ENCODE measurements at regions not wholly inside any gene's neighbourhood (a gene's known extent, or its start where the extent isn't known, plus 50 kb on each side); places are given as distances from the start of the nearest gene placed in this dataset.
"Not testable (repeated sequence)": the region's sequence is repeated elsewhere in the genome, so short reads cannot be mapped to it uniquely, and the experiment has no call there.

GRCh38 chr10:33965795-33966581 lies 631.5 kb upstream of the NRP1 start:
- DNase-seq (ENCODE audit: low read depth, low spot score), result no peak
- Histone ChIP-seq H3K9me3 (ENCODE audit: insufficient read depth, low read length) (no peaks in the 10 kb centered on the region), H3K4me1 (ENCODE audit: insufficient read depth, insufficient read length) (no peaks in the 10 kb centered on the region), H3K9ac (ENCODE audit: insufficient read length, low read depth) (no peak overlapping the region), H3K27me3 (ENCODE audit: insufficient read depth, insufficient read length) (no peaks in the 10 kb centered on the region), H3K4me3 (ENCODE audit: insufficient read length, low read depth) (no peak overlapping the region), H3K36me3 (ENCODE audit: insufficient read depth, insufficient read length, low read length) (no peaks in the 10 kb centered on the region)
- no peak for TF ChIP-seq ZNF274 (IDR thresholded peaks at IDR 0.05; ENCODE audit: low read depth, low read length)
- TF ChIP-seq SUZ12 (IDR thresholded peaks at IDR 0.05; ENCODE audit: extremely low read depth, insufficient read depth, insufficient read length), result no peak
- TF ChIP-seq YY1 (IDR thresholded peaks at IDR 0.05; ENCODE audit: insufficient read depth, insufficient read length), result no peak

- no peak overlapping the region for H3K9ac ChIP-seq (ENCODE audit: insufficient read length, low read depth)
- H3K27me3 ChIP-seq (ENCODE audit: insufficient read depth, insufficient read length), result no peaks in the 10 kb centered on the region
- H3K4me3 ChIP-seq (ENCODE audit: insufficient read length, low read depth), result no peak overlapping the region
- no peaks in the 10 kb centered on the region for H3K36me3 ChIP-seq (ENCODE audit: insufficient read depth, insufficient read length, low read length)
- no peaks in the 10 kb centered on the region for H3K9me3 ChIP-seq (ENCODE audit: insufficient read depth, low read length)
- no peaks in the 10 kb centered on the region for H3K4me1 ChIP-seq (ENCODE audit: insufficient read depth, insufficient read length)
- no peak for TF ChIP-seq YY1 (IDR thresholded peaks at IDR 0.05; ENCODE audit: insufficient read depth, insufficient read length)
- no peak for TF ChIP-seq SUZ12 (IDR thresholded peaks at IDR 0.05; ENCODE audit: extremely low read depth, insufficient read depth, insufficient read length)
- no peak for TF ChIP-seq ZNF274 (IDR thresholded peaks at IDR 0.05; ENCODE audit: low read depth, low read length)
- DNase-seq (ENCODE audit: low read depth, low spot score), result no peak
Measured at GRCh38 chr10:33963729-33964128, 629.3 kb upstream of the NRP1 start.

GRCh38 chr10:33956322-33956721 lies 621.9 kb upstream of the NRP1 start:
- not testable (repeated sequence) for H3K27me3 ChIP-seq (ENCODE audit: insufficient read depth, insufficient read length); H3K4me1 ChIP-seq (ENCODE audit: insufficient read depth, insufficient read length); H3K9me3 ChIP-seq (ENCODE audit: insufficient read depth, low read length); H3K4me3 ChIP-seq (ENCODE audit: insufficient read length, low read depth); H3K36me3 ChIP-seq (ENCODE audit: insufficient read depth, insufficient read length, low read length); H3K9ac ChIP-seq (ENCODE audit: insufficient read length, low read depth); DNase-seq (ENCODE audit: low read depth, low spot score)

GRCh38 chr10:33955676-33956075 lies 621.2 kb upstream of the NRP1 start:
- Histone ChIP-seq H3K9ac (ENCODE audit: insufficient read length, low read depth) (no peak overlapping the region), H3K4me3 (ENCODE audit: insufficient read length, low read depth) (no peak overlapping the region), H3K4me1 (ENCODE audit: insufficient read depth, insufficient read length) (no peaks in the 10 kb centered on the region), H3K36me3 (ENCODE audit: insufficient read depth, insufficient read length, low read length) (no peaks in the 10 kb centered on the region), H3K27me3 (ENCODE audit: insufficient read depth, insufficient read length) (no peaks in the 10 kb centered on the region), H3K9me3 (ENCODE audit: insufficient read depth, low read length) (no peaks in the 10 kb centered on the region)
- no peak for TF ChIP-seq SUZ12 (IDR thresholded peaks at IDR 0.05; ENCODE audit: extremely low read depth, insufficient read depth, insufficient read length)
- no peak for TF ChIP-seq ZNF274 (IDR thresholded peaks at IDR 0.05; ENCODE audit: low read depth, low read length)
- no peak for TF ChIP-seq YY1 (IDR thresholded peaks at IDR 0.05; ENCODE audit: insufficient read depth, insufficient read length)
- DNase-seq (ENCODE audit: low read depth, low spot score), result no peak

- H3K9ac ChIP-seq (ENCODE audit: insufficient read length, low read depth), result no peak overlapping the region
- TF ChIP-seq SUZ12 (IDR thresholded peaks at IDR 0.05; ENCODE audit: extremely low read depth, insufficient read depth, insufficient read length), result no peak
Measured at GRCh38 chr10:33952692-33953360, 618.4 kb upstream of the NRP1 start.

GRCh38 chr10:33950206-33950605 lies 615.7 kb upstream of the NRP1 start:
- no peaks in the 10 kb centered on the region for H3K4me1 ChIP-seq (ENCODE audit: insufficient read depth, insufficient read length)
- H3K36me3 ChIP-seq (ENCODE audit: insufficient read depth, insufficient read length, low read length), result no peaks in the 10 kb centered on the region

More at GRCh38 chr10:33952692-33953360, 618.4 kb upstream of the NRP1 start:
- DNase-seq (ENCODE audit: low read depth, low spot score), result no peak
- Histone ChIP-seq H3K4me3 (ENCODE audit: insufficient read length, low read depth) (no peak overlapping the region), H3K27me3 (ENCODE audit: insufficient read depth, insufficient read length) (no peaks in the 10 kb centered on the region), H3K36me3 (ENCODE audit: insufficient read depth, insufficient read length, low read length) (no peaks in the 10 kb centered on the region), H3K9me3 (ENCODE audit: insufficient read depth, low read length) (no peaks in the 10 kb centered on the region), H3K4me1 (ENCODE audit: insufficient read depth, insufficient read length) (no peaks in the 10 kb centered on the region)

GRCh38 chr10:33947544-33947943 lies 613.1 kb upstream of the NRP1 start:
- Histone ChIP-seq H3K9me3 (ENCODE audit: insufficient read depth, low read length) (no peaks in the 10 kb centered on the region), H3K27me3 (ENCODE audit: insufficient read depth, insufficient read length) (no peaks in the 10 kb centered on the region), H3K4me3 (ENCODE audit: insufficient read length, low read depth) (no peak overlapping the region), H3K4me1 (ENCODE audit: insufficient read depth, insufficient read length) (no peaks in the 10 kb centered on the region), H3K36me3 (ENCODE audit: insufficient read depth, insufficient read length, low read length) (no peaks in the 10 kb centered on the region), H3K9ac (ENCODE audit: insufficient read length, low read depth) (no peak overlapping the region)
- no peak for TF ChIP-seq ZNF274 (IDR thresholded peaks at IDR 0.05; ENCODE audit: low read depth, low read length)
- no peak for TF ChIP-seq SUZ12 (IDR thresholded peaks at IDR 0.05; ENCODE audit: extremely low read depth, insufficient read depth, insufficient read length)
- no peak for TF ChIP-seq YY1 (IDR thresholded peaks at IDR 0.05; ENCODE audit: insufficient read depth, insufficient read length)
- DNase-seq (ENCODE audit: low read depth, low spot score), result no peak

More at GRCh38 chr10:33950206-33950605, 615.7 kb upstream of the NRP1 start:
- H3K27me3 ChIP-seq (ENCODE audit: insufficient read depth, insufficient read length), result no peaks in the 10 kb centered on the region
- no peak overlapping the region for H3K4me3 ChIP-seq (ENCODE audit: insufficient read length, low read depth)
- TF ChIP-seq ZNF274 (IDR thresholded peaks at IDR 0.05; ENCODE audit: low read depth, low read length) (no peak), SUZ12 (IDR thresholded peaks at IDR 0.05; ENCODE audit: extremely low read depth, insufficient read depth, insufficient read length) (no peak)
- peak; percentile 6 for DNase-seq (ENCODE audit: low read depth, low spot score)
- no peaks in the 10 kb centered on the region for H3K9me3 ChIP-seq (ENCODE audit: insufficient read depth, low read length)
- H3K9ac ChIP-seq (ENCODE audit: insufficient read length, low read depth), result no peak overlapping the region

Measured in NT2/D1 (cell line).